RWPE1 (cell line): ENCODE measurements at regions not wholly inside any gene's neighbourhood (a gene's known extent, or its start where the extent isn't known, plus 50 kb on each side); places are given as distances from the start of the nearest gene placed in this dataset.
"Not testable (repeated sequence)": the region's sequence is repeated elsewhere in the genome, so short reads cannot be mapped to it uniquely, and the experiment has no call there.

Experiments used
- CTCF ChIA-PET: fragments of 350-600 bp; sonication (Branson Sonifier 250); formaldehyde crosslinking; extraction: SDS; loops from one replicate; lab custom pipeline; 2021; lab: Yijun Ruan, JAX
- POLR2A ChIA-PET: fragments of 400-600 bp; formaldehyde crosslinking; extraction: SDS; loops from one replicate; lab custom pipeline; 2020; ENCODE audit warnings: antibody characterized with exemption; ENCODE audit not compliant: low non-redundant PET; lab: Yijun Ruan, JAX
- DNase-seq: peaks from one replicate; pipeline ENCODE4 v3.0.0; 2012; ENCODE audit warnings: low spot score
- H3K27ac ChIP-seq: fragments of 450-650 bp; 2 replicates; pipeline ENCODE4 v1.5.1; 2017
- CTCF ChIP-seq: fragments of 450-650 bp; conservative IDR thresholded peaks from 2 replicates; pipeline ENCODE4 v1.5.1; 2017; ENCODE audit warnings: low read depth, mild to moderate bottlenecking

DNA sequence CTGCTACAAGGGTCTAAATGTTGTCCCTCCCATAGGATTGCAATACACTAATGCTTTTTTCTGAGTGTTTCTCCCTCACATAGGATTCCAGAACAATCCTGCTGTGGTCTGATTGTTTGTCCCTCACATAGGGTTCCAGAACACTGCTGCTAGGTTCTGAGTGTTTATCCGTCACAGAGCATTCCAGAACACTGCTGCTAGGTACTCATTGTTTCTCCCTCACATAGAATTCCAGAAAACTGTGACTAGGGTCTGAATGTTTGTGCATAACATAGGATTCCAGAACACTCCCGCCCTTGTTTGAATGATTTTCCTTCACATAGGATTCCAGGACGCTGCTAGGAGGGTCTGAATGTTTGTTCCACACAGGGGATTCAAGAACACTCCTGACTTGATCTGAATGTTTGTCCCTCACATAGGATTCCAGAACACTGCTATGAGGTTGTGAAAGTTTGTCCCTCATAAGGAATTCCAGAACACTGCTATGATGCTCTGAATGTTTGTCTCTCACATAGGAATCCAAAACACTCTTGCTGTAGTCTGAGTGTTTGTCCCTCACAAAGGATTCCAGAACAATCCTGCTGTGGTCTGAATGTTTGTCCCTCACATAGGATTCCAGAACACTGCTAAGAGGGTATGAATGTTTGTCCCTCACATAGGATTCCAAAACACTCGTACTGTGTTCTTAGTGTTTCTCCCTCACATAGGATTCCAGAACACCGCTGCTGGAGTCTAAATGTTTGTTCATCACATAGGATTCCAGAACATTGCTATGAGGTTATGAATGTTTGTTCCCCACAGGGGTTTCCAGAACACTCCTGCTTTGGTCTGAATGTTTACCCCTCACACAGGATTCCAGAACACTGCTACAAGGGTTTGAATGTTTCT is 213.5 kb downstream of the FOXD4L6 start:
- no peak for TF ChIP-seq CTCF
- no peak for DNase-seq
- no peak overlapping the region for H3K27ac ChIP-seq
- CTCF ChIA-PET = no interaction called here
- POLR2A ChIA-PET = no interaction called here

GRCh38 chr9:40913928-40914673 is 214.4 kb downstream of the FOXD4L6 start:
- no peak for DNase-seq
- no peak overlapping the region for H3K27ac ChIP-seq
- POLR2A ChIA-PET = no interaction called here
- no peak for TF ChIP-seq CTCF
- CTCF ChIA-PET = no interaction called here

GRCh38 chr9:40913096-40913719 is 215.3 kb downstream of the FOXD4L6 start:
- no peak for DNase-seq
- TF ChIP-seq CTCF = no peak
- CTCF ChIA-PET = no interaction called here
- H3K27ac ChIP-seq = no peak overlapping the region
- POLR2A ChIA-PET = no interaction called here

- DNase-seq, CTCF ChIA-PET, POLR2A ChIA-PET, H3K27ac ChIP-seq: not testable (repeated sequence)
Measured at GRCh38 chr9:40912679-40913078, 215.8 kb downstream of the FOXD4L6 start.

DNA sequence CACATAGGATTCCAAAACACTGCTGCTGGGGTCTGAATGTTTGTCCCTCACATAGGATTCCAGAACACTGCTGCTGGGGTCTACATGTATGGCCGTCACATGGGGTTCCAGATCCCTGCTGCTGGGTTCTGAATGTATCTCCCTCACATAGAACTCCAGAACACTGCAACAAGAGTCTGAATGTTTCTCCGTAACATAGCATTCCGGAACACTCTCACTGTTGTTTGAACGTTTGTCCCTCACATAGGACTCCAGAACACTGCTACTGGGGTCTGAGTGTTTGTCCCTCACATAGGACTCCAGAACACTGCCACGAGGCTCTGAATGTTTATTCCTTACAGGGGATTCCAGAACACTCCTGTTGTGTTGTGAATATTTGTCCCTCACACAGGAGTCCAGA is 216.8 kb downstream of the FOXD4L6 start:
- TF ChIP-seq CTCF = no peak
- no peak for DNase-seq
- CTCF ChIA-PET = no interaction called here
- no peak overlapping the region for H3K27ac ChIP-seq
- POLR2A ChIA-PET = no interaction called here

DNA sequence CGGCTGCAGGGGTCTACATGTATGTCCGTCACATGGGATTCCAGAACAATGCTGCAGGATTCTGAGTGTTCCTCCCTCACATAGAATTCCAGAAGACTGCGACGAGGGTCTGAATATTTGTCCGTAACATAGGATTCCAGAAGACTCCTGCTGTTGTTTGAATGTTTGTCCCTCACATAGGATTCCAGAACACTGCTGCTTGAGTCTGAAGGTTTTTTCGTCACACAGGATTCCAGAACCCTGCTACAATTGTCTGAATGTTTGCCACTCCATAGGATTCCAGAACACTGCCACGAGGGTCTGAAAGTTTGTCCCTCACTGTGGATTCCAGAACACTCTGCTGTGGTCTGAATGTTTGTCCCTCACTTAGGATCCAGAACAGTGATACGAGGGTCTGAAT is 217.5 kb downstream of the FOXD4L6 start:
- DNase-seq, POLR2A ChIA-PET, H3K27ac ChIP-seq, CTCF ChIA-PET: not testable (repeated sequence)

DNA sequence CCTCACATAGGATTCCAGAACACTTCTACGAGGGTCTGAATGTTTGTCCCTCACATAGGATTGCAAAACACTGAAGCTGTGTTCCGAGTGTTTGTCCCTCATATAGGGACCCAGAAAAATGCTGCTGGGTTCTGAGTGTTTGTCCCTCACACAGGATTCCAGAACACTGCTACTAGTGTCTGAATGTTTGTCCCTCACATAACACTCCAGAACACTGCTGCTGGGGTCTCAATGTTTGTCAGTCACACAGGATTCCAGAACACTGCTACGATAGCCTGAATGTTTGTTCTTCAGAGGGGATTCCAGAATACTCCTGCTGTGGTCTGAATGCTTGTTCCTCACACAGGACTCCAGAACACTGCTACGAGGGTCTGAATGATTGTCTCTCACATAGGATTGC is 218.7 kb downstream of the FOXD4L6 start:
- H3K27ac ChIP-seq = no peak overlapping the region
- CTCF ChIA-PET = no interaction called here
- no peak for DNase-seq
- POLR2A ChIA-PET = no interaction called here
- TF ChIP-seq CTCF = no peak

DNA sequence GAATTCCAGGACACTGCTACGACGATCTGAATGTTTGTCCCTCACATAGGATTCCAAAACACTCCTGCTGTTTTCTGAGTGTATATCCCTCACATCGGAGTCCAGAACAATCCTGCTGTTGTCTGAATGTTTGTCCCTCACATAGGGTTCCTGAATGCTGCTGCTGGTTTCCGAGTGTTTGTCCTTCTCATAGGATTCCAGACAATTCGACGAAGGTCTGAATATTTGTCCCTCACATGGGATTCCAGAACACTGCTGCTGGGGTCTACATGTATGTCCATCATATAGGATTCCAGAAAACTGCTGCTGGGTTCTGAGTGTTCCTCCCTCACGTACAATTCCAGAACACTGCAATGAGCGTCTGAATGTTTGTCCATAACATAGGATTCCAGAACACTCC is 219.4 kb downstream of the FOXD4L6 start:
- POLR2A ChIA-PET, CTCF ChIA-PET, DNase-seq, H3K27ac ChIP-seq: not testable (repeated sequence)
